ENCODE measurements at regions not wholly inside any gene's neighbourhood (a gene's known extent, or its start where the extent isn't known, plus 50 kb on each side); places are given as distances from the start of the nearest gene placed in this dataset.

DNA sequence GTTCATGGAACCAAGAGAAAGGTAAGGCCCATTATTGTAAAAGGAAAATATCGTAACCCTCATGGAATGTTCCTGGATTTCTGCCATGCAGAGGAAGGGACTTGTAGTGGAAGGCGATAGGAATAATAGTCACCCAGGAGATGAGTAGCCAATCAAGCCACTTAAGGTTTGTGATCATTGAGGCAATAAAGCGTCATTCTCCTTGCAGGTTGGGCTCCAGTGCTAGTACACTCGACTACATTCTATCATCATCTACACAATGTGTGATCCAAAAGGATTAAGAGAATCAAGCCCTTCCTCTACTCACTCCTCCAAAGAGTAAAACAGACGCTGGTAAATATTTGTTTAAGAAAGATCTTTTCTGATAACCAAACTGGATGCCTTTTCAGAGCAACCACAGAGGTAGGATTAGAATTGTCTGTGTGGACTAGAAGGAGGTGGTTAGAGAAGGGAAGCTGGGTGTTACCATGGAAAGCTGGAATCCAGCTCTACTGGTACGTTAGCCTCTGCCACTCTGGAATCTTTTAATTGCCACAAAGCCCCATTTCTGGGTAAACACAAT is 245.7 kb downstream of the IKZF2 start:
- no peak for TF ChIP-seq EZH2 (IDR thresholded peaks at IDR 0.05)
- TF ChIP-seq, protein P1, sequence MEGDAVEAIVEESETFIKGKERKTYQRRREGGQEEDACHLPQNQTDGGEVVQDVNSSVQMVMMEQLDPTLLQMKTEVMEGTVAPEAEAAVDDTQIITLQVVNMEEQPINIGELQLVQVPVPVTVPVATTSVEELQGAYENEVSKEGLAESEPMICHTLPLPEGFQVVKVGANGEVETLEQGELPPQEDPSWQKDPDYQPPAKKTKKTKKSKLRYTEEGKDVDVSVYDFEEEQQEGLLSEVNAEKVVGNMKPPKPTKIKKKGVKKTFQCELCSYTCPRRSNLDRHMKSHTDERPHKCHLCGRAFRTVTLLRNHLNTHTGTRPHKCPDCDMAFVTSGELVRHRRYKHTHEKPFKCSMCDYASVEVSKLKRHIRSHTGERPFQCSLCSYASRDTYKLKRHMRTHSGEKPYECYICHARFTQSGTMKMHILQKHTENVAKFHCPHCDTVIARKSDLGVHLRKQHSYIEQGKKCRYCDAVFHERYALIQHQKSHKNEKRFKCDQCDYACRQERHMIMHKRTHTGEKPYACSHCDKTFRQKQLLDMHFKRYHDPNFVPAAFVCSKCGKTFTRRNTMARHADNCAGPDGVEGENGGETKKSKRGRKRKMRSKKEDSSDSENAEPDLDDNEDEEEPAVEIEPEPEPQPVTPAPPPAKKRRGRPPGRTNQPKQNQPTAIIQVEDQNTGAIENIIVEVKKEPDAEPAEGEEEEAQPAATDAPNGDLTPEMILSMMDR (IDR thresholded peaks at IDR 0.05) = no peak
- no peak for TF ChIP-seq EZH2phosphoT487 (IDR thresholded peaks at IDR 0.05)
